HL-60 (cell line): ENCODE measurements at regions not wholly inside any gene's neighbourhood (a gene's known extent, or its start where the extent isn't known, plus 50 kb on each side); places are given as distances from the start of the nearest gene placed in this dataset.

Experiments used
- DNase-seq, 2 experiments: peaks; one replicate each; pipeline ENCODE4 v3.0.0-alpha.2; 2010 to 2020; ENCODE audit warnings: low read depth in 1 of 2, low spot score in 1 of 2
- H3K27ac ChIP-seq: fragments of 250-450 bp; sonication (Bioruptor Pico); replicated peaks from 2 replicates; pipeline ENCODE4 v1.5.1; 2020; ENCODE audit warnings: mild to moderate bottlenecking, moderate library complexity
- H3K27me3 ChIP-seq: fragments of 250-450 bp; sonication (Bioruptor Pico); 2 replicates; pipeline ENCODE4 v1.5.1; 2021; ENCODE audit warnings: mild to moderate bottlenecking, moderate library complexity; ENCODE audit not compliant: insufficient read depth, poor library complexity, severe bottlenecking
- H3K4me3 ChIP-seq: replicated peaks from 2 replicates; pipeline ENCODE4 v1.5.1; 2011; ENCODE audit warnings: mild to moderate bottlenecking, control low read depth, low read length; ENCODE audit not compliant: insufficient read depth
- GABPA ChIP-seq: IDR thresholded peaks from 2 replicates; pipeline ENCODE4 v1.6.1; 2012; ENCODE audit warnings: low read depth
- POLR2AphosphoS5 ChIP-seq: IDR thresholded peaks from 2 replicates; pipeline ENCODE4 v1.6.1; 2012; ENCODE audit warnings: low read depth
- SPI1 ChIP-seq: IDR thresholded peaks from 2 replicates; pipeline ENCODE4 v1.6.1; 2012; ENCODE audit warnings: low read depth, mild to moderate bottlenecking, borderline replicate concordance
- TF ChIP-seq, protein P1 (sequence below): IDR thresholded peaks from one replicate; pipeline ENCODE4 v1.5.1; 2011; ENCODE audit warnings: low read length, control low read depth, inconsistent platforms; ENCODE audit not compliant: insufficient read depth
- TF ChIP-seq, protein P2 (sequence below): IDR thresholded peaks from 2 replicates; pipeline ENCODE4 v1.6.1; 2012; ENCODE audit warnings: low read depth; ENCODE audit not compliant: insufficient replicate concordance

DNA sequence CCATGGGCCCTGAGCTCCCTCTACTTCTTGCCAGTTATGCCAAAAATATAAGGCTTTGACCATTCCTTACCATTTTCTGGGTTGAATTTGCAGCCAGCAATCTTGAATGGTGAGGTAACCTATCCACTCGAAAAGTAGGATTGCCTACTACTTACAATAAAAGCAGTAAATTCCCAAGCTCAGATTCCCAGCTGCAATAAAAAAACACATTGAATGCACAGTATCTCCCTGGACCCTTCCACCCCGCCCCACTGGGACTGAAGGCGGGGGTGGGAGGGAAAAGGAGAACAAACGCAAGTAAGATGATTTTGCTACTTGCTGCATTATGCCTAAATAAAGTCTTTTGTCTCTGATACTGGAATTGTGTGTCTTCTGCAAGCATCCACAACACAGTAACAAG, 301.9 kb downstream of the HGF start:
- DNase-seq: no peak
- TF ChIP-seq GABPA (no peak), SPI1 (no peak), POLR2AphosphoS5 (no peak)
- TF ChIP-seq, protein P1, sequence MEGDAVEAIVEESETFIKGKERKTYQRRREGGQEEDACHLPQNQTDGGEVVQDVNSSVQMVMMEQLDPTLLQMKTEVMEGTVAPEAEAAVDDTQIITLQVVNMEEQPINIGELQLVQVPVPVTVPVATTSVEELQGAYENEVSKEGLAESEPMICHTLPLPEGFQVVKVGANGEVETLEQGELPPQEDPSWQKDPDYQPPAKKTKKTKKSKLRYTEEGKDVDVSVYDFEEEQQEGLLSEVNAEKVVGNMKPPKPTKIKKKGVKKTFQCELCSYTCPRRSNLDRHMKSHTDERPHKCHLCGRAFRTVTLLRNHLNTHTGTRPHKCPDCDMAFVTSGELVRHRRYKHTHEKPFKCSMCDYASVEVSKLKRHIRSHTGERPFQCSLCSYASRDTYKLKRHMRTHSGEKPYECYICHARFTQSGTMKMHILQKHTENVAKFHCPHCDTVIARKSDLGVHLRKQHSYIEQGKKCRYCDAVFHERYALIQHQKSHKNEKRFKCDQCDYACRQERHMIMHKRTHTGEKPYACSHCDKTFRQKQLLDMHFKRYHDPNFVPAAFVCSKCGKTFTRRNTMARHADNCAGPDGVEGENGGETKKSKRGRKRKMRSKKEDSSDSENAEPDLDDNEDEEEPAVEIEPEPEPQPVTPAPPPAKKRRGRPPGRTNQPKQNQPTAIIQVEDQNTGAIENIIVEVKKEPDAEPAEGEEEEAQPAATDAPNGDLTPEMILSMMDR: no peak
- TF ChIP-seq, protein P2, sequence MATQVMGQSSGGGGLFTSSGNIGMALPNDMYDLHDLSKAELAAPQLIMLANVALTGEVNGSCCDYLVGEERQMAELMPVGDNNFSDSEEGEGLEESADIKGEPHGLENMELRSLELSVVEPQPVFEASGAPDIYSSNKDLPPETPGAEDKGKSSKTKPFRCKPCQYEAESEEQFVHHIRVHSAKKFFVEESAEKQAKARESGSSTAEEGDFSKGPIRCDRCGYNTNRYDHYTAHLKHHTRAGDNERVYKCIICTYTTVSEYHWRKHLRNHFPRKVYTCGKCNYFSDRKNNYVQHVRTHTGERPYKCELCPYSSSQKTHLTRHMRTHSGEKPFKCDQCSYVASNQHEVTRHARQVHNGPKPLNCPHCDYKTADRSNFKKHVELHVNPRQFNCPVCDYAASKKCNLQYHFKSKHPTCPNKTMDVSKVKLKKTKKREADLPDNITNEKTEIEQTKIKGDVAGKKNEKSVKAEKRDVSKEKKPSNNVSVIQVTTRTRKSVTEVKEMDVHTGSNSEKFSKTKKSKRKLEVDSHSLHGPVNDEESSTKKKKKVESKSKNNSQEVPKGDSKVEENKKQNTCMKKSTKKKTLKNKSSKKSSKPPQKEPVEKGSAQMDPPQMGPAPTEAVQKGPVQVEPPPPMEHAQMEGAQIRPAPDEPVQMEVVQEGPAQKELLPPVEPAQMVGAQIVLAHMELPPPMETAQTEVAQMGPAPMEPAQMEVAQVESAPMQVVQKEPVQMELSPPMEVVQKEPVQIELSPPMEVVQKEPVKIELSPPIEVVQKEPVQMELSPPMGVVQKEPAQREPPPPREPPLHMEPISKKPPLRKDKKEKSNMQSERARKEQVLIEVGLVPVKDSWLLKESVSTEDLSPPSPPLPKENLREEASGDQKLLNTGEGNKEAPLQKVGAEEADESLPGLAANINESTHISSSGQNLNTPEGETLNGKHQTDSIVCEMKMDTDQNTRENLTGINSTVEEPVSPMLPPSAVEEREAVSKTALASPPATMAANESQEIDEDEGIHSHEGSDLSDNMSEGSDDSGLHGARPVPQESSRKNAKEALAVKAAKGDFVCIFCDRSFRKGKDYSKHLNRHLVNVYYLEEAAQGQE: no peak
- H3K27ac ChIP-seq: no peak overlapping the region
- H3K27me3 ChIP-seq: no peaks in the 10 kb centered on the region
- H3K4me3 ChIP-seq: no peak overlapping the region

DNA sequence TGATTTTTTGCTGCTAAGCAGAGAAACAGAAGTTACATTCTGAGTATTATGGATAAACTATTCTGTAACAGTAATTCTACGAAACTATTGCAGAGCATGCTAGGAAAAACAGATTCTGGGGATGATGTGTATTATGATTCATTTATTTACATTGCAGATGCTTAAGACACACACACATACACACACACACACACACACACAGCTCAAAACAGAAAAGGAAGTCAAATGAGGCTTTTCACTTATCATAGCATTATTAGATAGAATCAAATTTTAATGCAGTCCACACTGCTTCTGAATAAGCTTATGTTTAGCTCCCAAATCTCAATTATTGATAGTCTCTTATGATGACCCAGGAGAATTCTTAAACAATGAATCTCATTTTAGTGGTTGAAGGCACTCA, 307.2 kb downstream of the HGF start:
- H3K27me3 ChIP-seq: no peaks in the 10 kb centered on the region
- TF ChIP-seq, protein P1: no peak
- TF ChIP-seq SPI1 (no peak), POLR2AphosphoS5 (no peak), GABPA (no peak)
- TF ChIP-seq, protein P2: no peak
- H3K4me3 ChIP-seq: no peak overlapping the region
- no peak overlapping the region for H3K27ac ChIP-seq
- no peak for DNase-seq

DNA sequence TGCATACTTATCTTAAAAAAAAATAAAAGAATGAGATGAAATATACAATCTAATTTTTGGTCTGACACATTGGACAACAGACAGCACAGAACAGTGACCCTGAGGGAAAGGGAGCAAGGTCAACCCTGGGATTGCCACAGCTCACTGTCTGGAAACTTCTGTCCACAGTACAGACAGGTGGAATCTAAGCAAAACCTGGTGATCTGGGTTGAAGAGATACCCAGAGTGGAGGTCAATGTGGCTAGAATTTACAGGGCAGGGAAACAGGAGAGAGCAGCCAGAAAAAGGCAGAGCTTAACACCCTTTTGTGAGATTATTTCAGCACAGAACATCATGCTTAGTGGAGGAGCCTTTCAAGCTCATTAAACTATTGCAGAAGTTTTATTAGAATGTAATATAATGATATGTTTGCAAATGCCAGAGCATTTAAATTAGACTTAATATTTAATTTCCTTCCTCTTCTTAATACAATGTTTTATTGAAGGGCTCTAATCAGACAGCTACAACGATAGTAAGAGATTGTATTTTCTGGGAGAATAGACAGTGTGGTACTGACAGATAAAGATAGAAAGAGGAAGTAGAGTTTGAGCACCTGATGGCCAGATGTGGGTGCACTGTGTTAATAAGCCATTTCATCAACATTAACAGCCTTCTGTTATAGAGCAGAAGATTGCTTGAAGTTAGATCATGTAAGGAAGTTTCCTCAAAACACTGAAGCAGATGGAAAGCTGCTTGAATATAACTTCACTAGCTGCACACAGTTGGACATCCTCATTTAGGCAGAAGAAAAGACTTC, 309.4 kb downstream of the HGF start:
- no peak overlapping the region for H3K27ac ChIP-seq
- TF ChIP-seq GABPA (no peak), SPI1 (peak; percentile 30; the same call in 1 of the 2 replicates)
- no peak overlapping the region for H3K4me3 ChIP-seq
- no peaks in the 10 kb centered on the region for H3K27me3 ChIP-seq
- DNase-seq: no peak

DNA sequence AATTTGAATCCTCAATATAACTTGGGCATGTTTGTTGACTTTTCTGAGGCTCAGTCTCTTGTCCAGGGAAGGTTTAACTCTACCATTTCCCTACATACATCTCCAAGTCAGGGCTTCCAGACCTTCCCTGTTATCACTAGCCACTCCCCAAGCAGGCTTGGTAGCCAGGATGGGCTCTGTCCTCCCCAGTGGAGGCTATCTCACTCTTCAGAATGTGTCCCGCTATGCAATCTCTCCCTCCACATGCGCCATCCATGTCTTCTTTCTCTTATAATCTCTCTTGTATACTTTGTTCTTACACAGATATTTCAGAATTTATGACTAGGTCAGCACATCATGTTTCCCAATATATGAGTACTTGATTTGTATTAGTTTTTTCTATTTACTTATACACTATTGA, 310.4 kb downstream of the HGF start:
- H3K4me3 ChIP-seq: no peak overlapping the region
- DNase-seq: no peak
- TF ChIP-seq, protein P2: no peak
- TF ChIP-seq GABPA: no peak
- no peak overlapping the region for H3K27ac ChIP-seq
- no peaks in the 10 kb centered on the region for H3K27me3 ChIP-seq
